MM.1S (cell line): ENCODE measurements at regions not wholly inside any gene's neighbourhood (a gene's known extent, or its start where the extent isn't known, plus 50 kb on each side); places are given as distances from the start of the nearest gene placed in this dataset.
A peak's percentile ranks its signal among the peaks of the same experiment; 100 is the strongest.

ENCODE experiments used
- DNase-seq: peaks from one replicate; pipeline ENCODE4 v3.0.0-alpha.2; 2015
- H2AFZ ChIP-seq: fragments of 300-600 bp; sonication (generic); 2 replicates; pipeline ENCODE4 v1.6.0; 2016; ENCODE audit warnings: antibody characterized with exemption, low read length
- H3F3A ChIP-seq: fragments of 300-600 bp; sonication (generic); 2 replicates; pipeline ENCODE4 v1.6.1; 2016; ENCODE audit warnings: mild to moderate bottlenecking, antibody characterized with exemption, low read length, moderate library complexity, mixed read lengths; ENCODE audit not compliant: insufficient read depth
- H3K27ac ChIP-seq: fragments of 300-600 bp; sonication (generic); 2 replicates; pipeline ENCODE4 v1.5.1; 2016; ENCODE audit warnings: mild to moderate bottlenecking, low read length
- H3K27me3 ChIP-seq: fragments of 300-600 bp; sonication (generic); replicated peaks from 2 replicates; pipeline ENCODE4 v1.6.0; 2016; ENCODE audit warnings: low read length; ENCODE audit not compliant: insufficient read depth
- H3K36me3 ChIP-seq: fragments of 300-600 bp; sonication (generic); replicated peaks from 2 replicates; pipeline ENCODE4 v1.6.1; 2016; ENCODE audit warnings: mild to moderate bottlenecking, low read length, mixed read lengths; ENCODE audit not compliant: insufficient read depth
- H3K4me1 ChIP-seq: fragments of 300-600 bp; sonication (generic); 2 replicates; pipeline ENCODE4 v1.6.1; 2016; ENCODE audit warnings: low read length, mixed read lengths
- H3K4me2 ChIP-seq: fragments of 300-600 bp; sonication (generic); 2 replicates; pipeline ENCODE4 v1.6.0; 2016; ENCODE audit warnings: low read depth, low read length
- H3K4me3 ChIP-seq: fragments of 300-600 bp; sonication (generic); 2 replicates; pipeline ENCODE4 v1.5.1; 2016; ENCODE audit warnings: low read length, mixed read lengths
- H3K79me2 ChIP-seq: fragments of 300-600 bp; sonication (generic); 2 replicates; pipeline ENCODE4 v1.6.1; 2016; ENCODE audit warnings: mixed run types, low read length, mixed read lengths
- H3K9ac ChIP-seq: fragments of 300-600 bp; sonication (generic); 2 replicates; pipeline ENCODE4 v1.6.1; 2016; ENCODE audit warnings: low read length, mixed read lengths
- H3K9me2 ChIP-seq: fragments of 300-600 bp; sonication (generic); replicated peaks from 2 replicates; pipeline ENCODE4 v1.6.1; 2016; ENCODE audit warnings: mild to moderate bottlenecking, low read length, mixed read lengths; ENCODE audit not compliant: insufficient read depth
- H3K9me3 ChIP-seq: fragments of 300-600 bp; sonication (generic); replicated peaks from 2 replicates; pipeline ENCODE4 v1.6.1; 2016; ENCODE audit warnings: mild to moderate bottlenecking, low read length, mixed read lengths; ENCODE audit not compliant: insufficient read depth
- H4K20me1 ChIP-seq: fragments of 300-600 bp; sonication (generic); 2 replicates; pipeline ENCODE4 v1.6.1; 2016; ENCODE audit warnings: mild to moderate bottlenecking, low read length, moderate library complexity, mixed read lengths; ENCODE audit not compliant: insufficient read depth
- CTCF ChIP-seq: fragments of 300-600 bp; sonication (generic); IDR thresholded peaks from 2 replicates; pipeline ENCODE4 v1.5.1; 2016; ENCODE audit warnings: antibody characterized with exemption, low read length, mixed read lengths
- EZH2 ChIP-seq: fragments of 300-600 bp; sonication (generic); optimal IDR thresholded peaks from 2 replicates; pipeline ENCODE3; 2017; ENCODE audit warnings: low read depth, mild to moderate bottlenecking, antibody characterized with exemption, low read length, mixed read lengths
- EZH2phosphoT487 ChIP-seq: fragments of 300-600 bp; sonication (generic); IDR thresholded peaks from 2 replicates; pipeline ENCODE4 v1.6.1; 2018; ENCODE audit warnings: antibody characterized with exemption, low read length

- no peaks in the 10 kb centered on the region for H3K9me3 ChIP-seq
- H3F3A ChIP-seq = no peaks in the 10 kb centered on the region
- no peak for DNase-seq
- no peaks in the 10 kb centered on the region for H3K36me3 ChIP-seq
- no peak for TF ChIP-seq CTCF
- TF ChIP-seq EZH2phosphoT487 = no peak
- TF ChIP-seq EZH2 = no peak
- no peaks in the 10 kb centered on the region for H3K9me2 ChIP-seq
- no peak overlapping the region for H3K4me3 ChIP-seq
- no peak overlapping the region for H3K4me2 ChIP-seq
- H3K4me1 ChIP-seq = peaks cover 4% of the 10 kb centered on the region; the same call in 1 of the 2 replicates
- no peaks in the 10 kb centered on the region for H4K20me1 ChIP-seq
- no peak overlapping the region for H3K9ac ChIP-seq
- no peaks in the 10 kb centered on the region for H3K27me3 ChIP-seq
- no peak overlapping the region for H3K27ac ChIP-seq
- H3K79me2 ChIP-seq = no peaks in the 10 kb centered on the region
- H2AFZ ChIP-seq = no peak overlapping the region
These were observed 209.8 kb upstream of the MTNR1B start for GRCh38 chr11:92759571-92760214.

- DNase-seq = peak; percentile 58
- H3K27ac ChIP-seq = no peak overlapping the region
- H3K27me3 ChIP-seq = no peaks in the 10 kb centered on the region
- no peaks in the 10 kb centered on the region for H3F3A ChIP-seq
- H3K9me3 ChIP-seq = no peaks in the 10 kb centered on the region
- H3K79me2 ChIP-seq = no peaks in the 10 kb centered on the region
- no peak overlapping the region for H3K4me2 ChIP-seq
- H4K20me1 ChIP-seq = no peaks in the 10 kb centered on the region
- no peaks in the 10 kb centered on the region for H3K36me3 ChIP-seq
- no peak overlapping the region for H2AFZ ChIP-seq
- no peak overlapping the region for H3K9ac ChIP-seq
- no peaks in the 10 kb centered on the region for H3K9me2 ChIP-seq
- no peak for TF ChIP-seq CTCF
- TF ChIP-seq EZH2 = no peak
- H3K4me3 ChIP-seq = no peak overlapping the region
- peaks cover 4% of the 10 kb centered on the region; the same call in 1 of the 2 replicates for H3K4me1 ChIP-seq
These were observed 207.3 kb upstream of the MTNR1B start for GRCh38 chr11:92762121-92762540.

- Histone ChIP-seq H2AFZ (no peak overlapping the region), H4K20me1 (no peaks in the 10 kb centered on the region), H3K4me2 (no peak overlapping the region), H3K27ac (no peak overlapping the region), H3K4me1 (peaks cover 4% of the 10 kb centered on the region; the same call in 1 of the 2 replicates), H3K27me3 (no peaks in the 10 kb centered on the region), H3K9ac (no peak overlapping the region), H3K36me3 (no peaks in the 10 kb centered on the region), H3K9me2 (no peaks in the 10 kb centered on the region), H3F3A (no peaks in the 10 kb centered on the region), H3K79me2 (no peaks in the 10 kb centered on the region), H3K9me3 (no peaks in the 10 kb centered on the region), H3K4me3 (no peak overlapping the region)
- DNase-seq = no peak
- TF ChIP-seq EZH2phosphoT487 (no peak), CTCF (no peak), EZH2 (no peak)
These were observed 206.1 kb upstream of the MTNR1B start for GRCh38 chr11:92763336-92763735.
